Endothelial cell of umbilical vein (primary cell): ENCODE measurements at regions not wholly inside any gene's neighbourhood (a gene's known extent, or its start where the extent isn't known, plus 50 kb on each side); places are given as distances from the start of the nearest gene placed in this dataset.

Source experiments
- BruUV-seq: library from RNA; stranded (reverse); fragments of 400-500 nt; replicated peaks from 2 replicates; lab custom pipeline; 2021; lab: Mats Ljungman, UMichigan
- CTCF ChIA-PET: fragments of 300-600, 350-600 bp; sonication (Branson Sonifier 250); formaldehyde crosslinking; loops from one replicate; lab custom pipeline; 2021; ENCODE audit warnings: antibody characterized with exemption, inconsistent platforms; lab: Charles Lee
- POLR2A ChIA-PET: fragments of 300-600, 350-600 bp; sonication (Branson Sonifier 250); formaldehyde crosslinking; loops from one replicate; lab custom pipeline; 2021; ENCODE audit warnings: antibody characterized with exemption, inconsistent platforms; lab: Charles Lee
- DNase-seq: peaks from one replicate; pipeline ENCODE4 v3.0.0-alpha.2; 2011; ENCODE audit warnings: low read depth, low spot score
- FAIRE-seq: peaks from 2 replicates; lab custom pipeline; 2011; peaks lifted over from hg19 to GRCh38; lab: Jason Lieb, UNC
- H2AFZ ChIP-seq: 2 replicates; pipeline ENCODE4 v1.6.0; 2012; ENCODE audit warnings: low read depth, low read length, control low read depth, inconsistent platforms
- H3K27ac ChIP-seq: 2 replicates; pipeline ENCODE4 v1.5.1; 2011; ENCODE audit warnings: low read depth, mild to moderate bottlenecking, control low read depth, low read length, moderate library complexity; ENCODE audit not compliant: insufficient read depth
- H3K27me3 ChIP-seq, 2 experiments: 2 replicates each; pipeline versions ENCODE4 v1.6.0 to v1.6.1; 2011; ENCODE audit warnings: low read length in 2 of 2, mixed read lengths in 1 of 2; ENCODE audit not compliant: control insufficient read depth in 2 of 2, insufficient read depth in 2 of 2
- H3K36me3 ChIP-seq, 2 experiments: 2 replicates in 1 of 2; 3 replicates in 1 of 2; pipeline ENCODE4 v1.5.1; 2011; ENCODE audit warnings: low read length in 2 of 2, mild to moderate bottlenecking in 1 of 2, moderate library complexity in 1 of 2; ENCODE audit not compliant: control insufficient read depth in 2 of 2, insufficient read depth in 2 of 2; ENCODE audit errors: extremely low read depth in 1 of 2
- H3K4me1 ChIP-seq: 3 replicates; pipeline ENCODE4 v1.5.1; 2011; ENCODE audit warnings: mild to moderate bottlenecking, low read length; ENCODE audit not compliant: control insufficient read depth, insufficient read depth; ENCODE audit errors: extremely low read depth
- H3K4me2 ChIP-seq: 2 replicates; pipeline ENCODE4 v1.6.1; 2011; ENCODE audit warnings: low read length, control low read depth, mixed read lengths; ENCODE audit not compliant: insufficient read depth
- H3K4me3 ChIP-seq, 3 experiments: fragments of 200-600 bp in 1 of 3; sonication (generic), shearing (Covaris generic) in 1 of 3; replicated peaks in 1 of 3; 2 replicates each; pipeline ENCODE4 v1.5.1; 2011 to 2016; ENCODE audit warnings: control low read depth in 3 of 3, low read length in 3 of 3, mild to moderate bottlenecking in 2 of 3, inconsistent platforms in 1 of 3, low read depth in 1 of 3, moderate library complexity in 1 of 3; ENCODE audit not compliant: insufficient read depth in 1 of 3
- H3K79me2 ChIP-seq: 2 replicates; pipeline ENCODE4 v1.6.0; 2012; ENCODE audit warnings: low read length, inconsistent platforms; ENCODE audit not compliant: control insufficient read depth, insufficient read depth
- H3K9ac ChIP-seq: replicated peaks from 2 replicates; pipeline ENCODE3; 2011; ENCODE audit warnings: low read length, control low read depth; ENCODE audit not compliant: insufficient read depth; ENCODE audit errors: extremely low read depth
- H3K9me1 ChIP-seq: replicated peaks from 3 replicates; pipeline ENCODE4 v1.6.0; 2011; ENCODE audit warnings: mild to moderate bottlenecking, low read length; ENCODE audit not compliant: control insufficient read depth, insufficient read depth; ENCODE audit errors: extremely low read depth
- H3K9me3 ChIP-seq: replicated peaks from 2 replicates; pipeline ENCODE4 v1.5.1; 2012; ENCODE audit warnings: low read length, inconsistent platforms; ENCODE audit not compliant: control insufficient read depth, insufficient read depth
- H4K20me1 ChIP-seq: replicated peaks from 2 replicates; pipeline ENCODE3; 2011; ENCODE audit warnings: mild to moderate bottlenecking, low read length; ENCODE audit not compliant: control insufficient read depth, insufficient read depth; ENCODE audit errors: extremely low read depth
- CTCF ChIP-seq, 2 donors: IDR thresholded peaks; 1 replicate in 1 of 2; 2 replicates in 1 of 2; pipeline ENCODE4 v1.5.1; 2011; ENCODE audit warnings: low read length in 2 of 2, mild to moderate bottlenecking in 2 of 2, moderate library complexity in 2 of 2, control low read depth in 1 of 2, inconsistent platforms in 1 of 2, low read depth in 1 of 2; ENCODE audit not compliant: insufficient read depth in 1 of 2; ENCODE audit errors: extremely low read depth in 1 of 2
- EZH2 ChIP-seq: IDR thresholded peaks from 2 replicates; pipeline ENCODE4 v1.6.1; 2012; ENCODE audit warnings: borderline replicate concordance, low read depth, mild to moderate bottlenecking, moderate library complexity, low read length, inconsistent platforms; ENCODE audit not compliant: severe bottlenecking
- FOS ChIP-seq: IDR thresholded peaks from 2 replicates; pipeline ENCODE4 v1.6.1; 2011; ENCODE audit warnings: mild to moderate bottlenecking, low read length, moderate library complexity, borderline replicate concordance; ENCODE audit not compliant: insufficient read depth
- GATA2 ChIP-seq: IDR thresholded peaks from 2 replicates; pipeline ENCODE4 v1.7.0; 2011; ENCODE audit warnings: low read depth, mild to moderate bottlenecking, moderate library complexity, mixed read lengths, low read length; ENCODE audit not compliant: insufficient read length, insufficient read depth
- JUN ChIP-seq: IDR thresholded peaks from 2 replicates; pipeline ENCODE4 v1.6.1; 2011; ENCODE audit warnings: borderline replicate concordance, low read depth; ENCODE audit not compliant: insufficient read length, insufficient read depth
- MAX ChIP-seq: IDR thresholded peaks from 2 replicates; pipeline ENCODE4 v1.6.1; 2011; ENCODE audit not compliant: insufficient read depth, insufficient read length
- MYC ChIP-seq: IDR thresholded peaks from one replicate; pipeline ENCODE4 v1.6.1; 2011; ENCODE audit warnings: mild to moderate bottlenecking, low read depth, low read length
- POLR2A ChIP-seq: IDR thresholded peaks from 2 replicates; pipeline ENCODE4 v1.6.1; 2012; ENCODE audit warnings: low read depth, mild to moderate bottlenecking, control low read depth, low read length
- POLR2AphosphoS5 ChIP-seq: IDR thresholded peaks from 2 replicates; pipeline ENCODE4 v1.6.1; 2012; ENCODE audit warnings: low read depth, mild to moderate bottlenecking, control low read depth, low read length, moderate library complexity; ENCODE audit not compliant: insufficient read depth
- dilution Hi-C: fragments of 300-500 bp; cut with MboI; formaldehyde crosslinking; loops from one replicate; pipeline ENCODE4 v1.15.0; 2019; ENCODE audit warnings: low sequenced_read_pairs; ENCODE audit not compliant: extremely low pct_ligation_motif_present
- intact Hi-C: fragments of 100-400 bp; cut with micrococcal nuclease; formaldehyde crosslinking; loops from one replicate; pipeline ENCODE4 v1.10.0; 2022

GRCh38 chr1:172956871-172957270 is 93.9 kb downstream of the TNFSF18 start:
- Histone ChIP-seq H3K79me2 (no peaks in the 10 kb centered on the region), H3K4me1 (peaks cover 47% of the 10 kb centered on the region), H3K4me2 (peak overlapping the region; percentile 5), H3K4me3 (no peak overlapping the region), H3K27me3 (no peaks in the 10 kb centered on the region), H3K27ac (peak overlapping the region; percentile 90), H3K36me3 (no peaks in the 10 kb centered on the region), H3K9me1 (no peaks in the 10 kb centered on the region), H2AFZ (no peak overlapping the region), H3K9ac (peak overlapping the region; percentile 25), H4K20me1 (no peaks in the 10 kb centered on the region), H3K9me3 (no peaks in the 10 kb centered on the region)
- peak; percentile 47 for TF ChIP-seq JUN
- no peak for TF ChIP-seq EZH2
- peak; percentile 7 for TF ChIP-seq POLR2AphosphoS5
- TF ChIP-seq POLR2A, result no peak
- TF ChIP-seq CTCF (IDR thresholded peaks at IDR 0.05; ENCODE audit: extremely low read depth in 1 of 2, insufficient read depth in 1 of 2, low read depth in 1 of 2, low read length in 2 of 2), result no peak
- no peak for TF ChIP-seq FOS
- no peak for TF ChIP-seq MYC
- TF ChIP-seq GATA2, result no peak
- no peak for TF ChIP-seq MAX
- peak; percentile 81 for DNase-seq
- no TSS peak for BruUV-seq
- intact Hi-C loops, result loop anchor here (1.0 kb wide), 1 partner anchor 10 kb away; no protein-coding TSS in a partner anchor
- ChIA-PET POLR2A (no interaction called here), CTCF (interaction anchor here (1.1 to 2.8 kb wide), 3 partner anchors 62 to 245 kb away, joined by 3 to 8 read pairs (median 6); no protein-coding TSS in a partner anchor)
- dilution Hi-C loops, result loop anchor here (25.0 kb wide), 1 partner anchor 230 kb away; no protein-coding TSS in a partner anchor
- FAIRE-seq, result peak; percentile 55
